ENCODE measurements at regions not wholly inside any gene's neighbourhood (a gene's known extent, or its start where the extent isn't known, plus 50 kb on each side); places are given as distances from the start of the nearest gene placed in this dataset.
"Not testable (repeated sequence)": the region's sequence is repeated elsewhere in the genome, so short reads cannot be mapped to it uniquely, and the experiment has no call there.

GRCh38 chr1:96498744-96499340 is 222.7 kb upstream of the PTBP2 start:
- intact Hi-C loops (cut with DNase I), result no loop called here
- ATAC-seq (no peak), DNase-seq (ENCODE audit: missing footprints) (no peak)

GRCh38 chr1:96508233-96508632 is 213.4 kb upstream of the PTBP2 start:
- intact Hi-C loops (cut with DNase I), result no loop called here
- DNase-seq (ENCODE audit: missing footprints) (no peak), ATAC-seq (no peak)

DNA sequence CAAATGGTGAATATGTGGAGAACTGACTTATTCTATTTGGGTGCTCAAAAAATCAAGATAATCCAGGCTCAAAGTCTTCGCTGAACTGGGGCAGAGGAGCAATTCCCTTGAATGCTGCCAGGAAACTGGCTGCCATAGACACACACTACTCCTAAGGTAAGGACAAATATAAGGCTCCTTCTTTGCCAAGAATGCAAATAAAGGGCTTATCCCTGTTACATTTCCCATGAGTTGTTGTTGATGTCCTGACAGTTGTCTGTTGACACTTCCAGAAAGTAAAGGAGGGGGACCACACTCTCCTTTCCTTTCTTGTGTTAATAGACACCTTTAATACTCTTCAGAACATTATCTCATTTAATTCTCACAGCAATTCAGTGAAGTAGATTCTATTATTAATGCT is 212.2 kb upstream of the PTBP2 start:
- intact Hi-C loops (cut with DNase I), result no loop called here

DNA sequence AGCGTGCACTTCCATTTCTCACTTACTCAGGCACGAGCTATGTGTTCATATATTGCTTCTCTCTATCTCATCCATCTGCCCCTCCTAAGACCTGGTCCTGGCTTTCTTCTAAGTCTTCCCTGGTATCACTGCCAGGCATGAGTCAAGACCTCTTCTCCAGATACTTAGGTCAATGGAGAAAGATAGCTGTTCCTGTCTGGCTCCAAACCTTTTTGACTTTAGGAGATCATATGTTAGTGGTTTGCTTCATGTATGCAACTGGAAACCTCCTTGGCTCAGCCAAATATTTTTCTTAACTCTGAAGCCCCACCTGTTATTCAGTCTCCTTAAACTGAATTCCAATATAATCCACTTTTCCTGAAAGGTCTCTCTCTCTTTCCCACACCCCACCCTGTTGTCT is 211.6 kb upstream of the PTBP2 start:
- no peak for ATAC-seq
- intact Hi-C loops (cut with DNase I), result no loop called here
- DNase-seq (ENCODE audit: missing footprints), result no peak

More for the DNA sequence above, 212.2 kb upstream of the PTBP2 start:
- DNase-seq (ENCODE audit: missing footprints) (no peak), ATAC-seq (no peak)

DNA sequence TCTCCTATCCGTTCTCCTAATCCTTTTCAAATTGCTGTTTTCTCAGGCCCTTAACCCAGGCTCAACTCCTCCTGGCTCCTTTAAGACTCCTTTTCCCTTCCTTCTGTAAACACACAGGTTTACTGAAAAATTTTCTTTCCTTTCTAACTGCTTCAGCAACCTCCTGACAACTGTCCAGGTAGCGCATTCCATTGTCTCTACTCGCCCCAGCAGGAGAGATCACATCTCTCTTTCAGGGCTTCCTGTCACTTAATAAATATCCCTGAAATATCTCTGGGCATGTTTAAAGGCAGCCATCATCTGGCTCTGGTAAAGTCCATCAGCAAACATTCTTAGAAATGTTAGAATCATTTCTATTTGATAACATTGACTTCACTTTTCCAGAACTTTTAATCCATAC is 211.2 kb upstream of the PTBP2 start:
- intact Hi-C loops (cut with DNase I), result no loop called here
- DNase-seq (ENCODE audit: missing footprints), result no peak
- ATAC-seq, result no peak

DNA sequence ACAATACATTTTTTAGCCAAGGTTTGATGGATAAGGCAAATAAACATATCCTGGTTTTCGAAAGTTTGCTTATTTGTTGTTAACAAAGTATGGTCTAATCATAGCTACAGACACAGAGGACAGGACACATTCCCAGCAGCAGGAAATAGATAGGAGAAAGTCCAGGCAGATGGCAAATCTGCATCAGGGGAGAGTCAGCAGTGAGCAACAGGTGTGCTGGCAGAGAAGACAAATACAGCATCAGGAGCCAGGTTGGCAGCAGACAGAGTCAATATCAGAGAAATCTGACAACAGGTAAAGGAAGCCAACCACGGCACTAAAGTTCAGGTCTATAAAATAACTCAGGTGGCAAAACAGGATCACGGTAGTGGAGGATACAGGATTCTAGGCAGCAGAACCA is 210.7 kb upstream of the PTBP2 start:
- intact Hi-C loops (cut with DNase I), result no loop called here
- no peak for DNase-seq (ENCODE audit: missing footprints)
- ATAC-seq, result no peak

- no peak for ATAC-seq
- intact Hi-C loops (cut with DNase I), result no loop called here
These were observed 208.4 kb upstream of the PTBP2 start for GRCh38 chr1:96513136-96513535.

DNA sequence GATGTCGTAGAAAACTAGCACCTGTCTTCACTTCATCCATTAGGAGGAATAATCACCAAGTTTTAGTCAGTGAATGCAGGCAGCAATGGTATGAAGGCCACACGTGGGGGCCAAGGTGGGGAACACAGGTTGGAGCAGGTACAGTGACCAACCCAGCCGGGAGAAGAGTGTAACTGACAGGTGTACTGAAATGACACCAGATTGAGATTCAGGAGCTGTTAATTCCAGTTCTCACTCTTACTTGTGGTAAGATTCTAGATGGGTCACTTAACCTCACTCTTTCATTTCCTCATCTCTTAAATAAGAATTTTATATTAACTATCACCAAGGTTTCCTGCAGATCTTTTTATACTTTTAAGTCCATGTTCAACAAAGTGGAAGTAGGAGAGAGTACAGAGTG is 206.2 kb upstream of the PTBP2 start:
- intact Hi-C loops (cut with DNase I), result no loop called here
- ATAC-seq, result no peak
- no peak for DNase-seq (ENCODE audit: missing footprints)

More at GRCh38 chr1:96513136-96513535, 208.4 kb upstream of the PTBP2 start:
- no peak for DNase-seq (ENCODE audit: missing footprints)

DNA sequence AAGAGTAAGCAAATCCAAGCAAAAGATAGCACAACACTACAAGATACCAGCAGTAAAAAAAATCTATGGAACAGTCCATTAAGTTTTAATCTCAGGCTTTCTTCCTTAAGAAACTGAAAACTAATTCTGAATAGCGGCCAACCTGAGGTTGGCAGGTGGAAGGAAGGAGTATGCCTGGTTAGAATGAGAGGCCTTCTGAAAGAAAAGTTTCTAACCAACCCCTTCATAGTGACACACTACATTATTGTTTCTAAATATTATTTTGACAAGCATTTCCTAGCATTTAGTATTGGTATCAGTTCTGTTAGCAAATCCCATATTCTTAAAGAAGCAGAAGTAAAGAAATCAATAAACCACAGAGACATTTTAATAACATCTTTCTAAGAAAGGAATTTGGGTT is 205.7 kb upstream of the PTBP2 start:
- DNase-seq (ENCODE audit: missing footprints) (no peak), ATAC-seq (no peak)
- intact Hi-C loops (cut with DNase I), result no loop called here

DNA sequence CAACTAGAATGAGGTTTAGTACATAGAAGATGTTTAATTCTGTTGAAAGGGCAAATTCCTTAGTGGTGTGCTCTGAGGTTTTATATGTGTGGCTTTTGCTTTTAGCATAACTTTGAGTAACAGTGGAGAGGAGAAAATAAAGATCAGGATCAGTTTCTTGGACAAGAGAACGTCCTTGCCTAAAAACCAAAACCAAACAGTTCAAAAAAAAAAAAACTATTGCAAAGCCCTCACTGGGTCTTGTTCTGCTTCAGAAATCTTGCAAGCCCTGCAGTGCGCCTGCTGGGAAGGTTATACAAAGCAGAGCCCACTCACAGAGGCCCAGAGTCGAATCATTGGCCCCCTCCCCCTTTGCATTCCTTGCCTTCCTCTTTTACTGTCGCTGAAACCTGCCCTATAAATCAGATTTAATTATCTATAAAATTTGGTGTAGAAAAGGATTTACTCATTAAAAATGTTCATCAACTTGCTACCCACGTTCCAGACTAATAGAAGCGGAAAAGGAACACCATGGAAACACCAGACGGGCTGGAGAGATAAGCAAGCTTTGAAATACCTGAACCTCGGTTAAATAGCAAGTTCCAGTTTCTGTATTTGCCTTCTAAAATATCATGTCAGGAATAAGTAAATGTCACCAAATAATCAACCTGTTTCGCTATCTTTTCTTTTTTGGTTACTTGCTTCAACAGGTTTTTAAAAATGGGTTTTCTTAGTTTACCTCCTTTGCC is 201.6 kb upstream of the PTBP2 start:
- ATAC-seq (no peak), DNase-seq (ENCODE audit: missing footprints) (no peak)
- intact Hi-C loops (cut with DNase I), result no loop called here

- DNase-seq (ENCODE audit: missing footprints) (no peak), ATAC-seq (peak; percentile 85)
- intact Hi-C loops (cut with DNase I), result no loop called here
These were observed 201.0 kb upstream of the PTBP2 start for GRCh38 chr1:96520579-96520947.

DNA sequence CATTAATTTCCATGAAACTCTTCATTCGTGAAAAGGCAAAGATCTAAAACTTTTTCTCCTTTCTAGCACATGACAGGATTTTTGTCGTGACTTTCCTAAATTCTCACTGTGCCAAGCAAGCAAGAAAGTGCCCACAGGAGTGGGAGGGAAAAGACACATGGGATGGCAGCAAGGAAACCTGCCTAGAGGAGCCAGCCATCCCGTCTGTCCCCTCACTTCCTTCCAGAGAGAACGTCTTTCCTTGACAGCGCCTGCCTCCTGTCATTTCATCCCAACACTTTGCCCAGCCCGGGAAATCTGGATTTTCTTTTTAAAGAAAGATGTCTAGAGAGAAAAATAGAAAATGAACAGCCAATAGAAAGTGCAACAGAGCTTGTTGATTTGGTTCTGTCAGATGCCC is 200.6 kb upstream of the PTBP2 start:
- ATAC-seq (no peak), DNase-seq (ENCODE audit: missing footprints) (no peak)
- intact Hi-C loops (cut with DNase I), result no loop called here

- intact Hi-C loops (cut with DNase I), result no loop called here
- no peak for DNase-seq (ENCODE audit: missing footprints)
- no peak for ATAC-seq
These were observed 199.4 kb upstream of the PTBP2 start for GRCh38 chr1:96521994-96522760.

DNA sequence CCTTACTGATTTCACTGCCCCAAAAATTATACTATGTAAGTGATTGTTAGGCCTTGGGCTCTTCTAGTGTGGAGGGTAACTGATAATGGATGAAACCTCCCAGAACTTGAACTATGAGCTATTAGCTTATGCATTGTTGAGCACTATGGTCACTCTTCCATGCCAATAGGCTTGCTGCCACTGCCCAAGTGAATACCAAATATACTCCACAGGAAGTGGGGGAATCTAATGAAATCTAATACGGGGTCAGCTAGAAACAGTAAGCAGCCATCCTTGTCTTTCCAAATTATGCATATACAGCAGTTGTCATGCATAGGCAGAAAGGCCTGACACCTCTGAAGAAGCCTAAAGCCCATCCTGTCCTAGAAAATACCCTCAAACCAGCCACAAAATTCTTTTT is 198.7 kb upstream of the PTBP2 start:
- intact Hi-C loops (cut with DNase I), result no loop called here
- no peak for ATAC-seq
- DNase-seq (ENCODE audit: missing footprints), result no peak

GRCh38 chr1:96524100-96524499 is 197.5 kb upstream of the PTBP2 start:
- DNase-seq (ENCODE audit: missing footprints), result no peak
- intact Hi-C loops (cut with DNase I), result no loop called here
- ATAC-seq, result no peak

- intact Hi-C loops (cut with DNase I), result no loop called here
- ATAC-seq (no peak), DNase-seq (ENCODE audit: missing footprints) (no peak)
These were observed 195.7 kb upstream of the PTBP2 start for GRCh38 chr1:96525657-96526557.

DNA sequence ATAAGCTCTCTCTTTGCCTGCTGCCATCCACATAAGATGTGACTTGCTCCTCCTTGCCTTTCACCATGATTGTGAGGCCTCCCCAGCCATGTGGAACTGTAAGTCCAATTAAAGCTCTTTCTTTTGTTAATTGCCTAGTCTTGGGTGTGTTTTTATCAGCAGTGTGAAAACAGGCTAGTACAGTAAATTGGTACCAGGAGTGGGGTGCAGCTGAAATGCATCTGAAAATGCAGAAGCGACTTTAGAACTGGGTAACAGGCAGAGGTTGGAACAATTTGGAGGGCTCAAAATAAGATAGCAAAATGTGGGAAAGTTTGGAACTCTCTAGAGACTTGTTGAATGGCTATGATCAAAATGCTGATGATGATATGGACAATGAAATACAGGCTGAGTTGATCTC is 192.9 kb upstream of the PTBP2 start:
- DNase-seq (ENCODE audit: missing footprints); intact Hi-C loops (cut with DNase I); ATAC-seq: not testable (repeated sequence)

DNA sequence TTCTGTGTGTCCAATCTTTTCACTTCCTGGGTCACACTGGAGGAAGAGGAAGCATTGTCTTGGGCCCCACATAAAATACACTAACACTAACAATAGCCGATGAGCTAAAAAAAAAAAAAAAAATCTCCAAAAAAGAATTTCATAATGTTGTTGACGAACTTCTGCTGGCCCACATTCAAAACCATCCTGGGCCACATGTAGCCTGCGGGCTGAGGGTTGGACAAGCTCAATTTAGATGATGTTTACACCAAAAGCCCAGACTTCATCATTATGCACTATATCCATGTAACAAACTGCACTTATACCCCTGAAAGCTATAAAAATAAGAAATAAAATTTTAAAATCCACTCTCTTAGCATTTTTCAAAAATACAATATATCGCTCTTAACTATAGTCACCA is 187.8 kb upstream of the PTBP2 start:
- intact Hi-C loops (cut with DNase I), result loop anchor here (10.0 kb wide), 1 partner anchor 191 kb away; the partner anchor contains the start of gene PTBP2
- ATAC-seq, result no peak
- DNase-seq (ENCODE audit: missing footprints), result no peak

DNA sequence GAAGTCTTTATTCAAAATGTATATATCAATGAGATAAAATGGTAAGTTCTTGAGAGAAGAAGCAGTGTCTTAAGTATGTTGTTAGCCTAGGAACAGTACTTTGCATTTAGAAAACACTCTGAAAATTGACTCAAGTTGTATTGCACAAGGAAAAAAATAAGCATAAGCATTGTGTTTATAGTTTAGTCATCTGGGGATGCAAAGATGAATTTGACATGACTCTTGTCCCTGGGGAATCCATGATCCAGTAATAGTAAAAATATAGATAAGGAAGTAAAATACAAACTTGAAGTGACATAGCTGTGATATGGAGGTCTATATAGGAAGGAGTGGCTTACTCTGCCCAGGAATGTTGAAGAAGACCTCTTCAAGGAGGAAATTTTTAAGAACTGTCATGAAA is 185.0 kb upstream of the PTBP2 start:
- DNase-seq (ENCODE audit: missing footprints), result no peak
- no peak for ATAC-seq
- intact Hi-C loops (cut with DNase I), result loop anchor here (10.0 kb wide), 1 partner anchor 188 kb away; the partner anchor contains the start of gene PTBP2

Data from Right ventricle myocardium inferior (tissue), 1 donor.